Ishikawa (cell line): ENCODE measurements at regions not wholly inside any gene's neighbourhood (a gene's known extent, or its start where the extent isn't known, plus 50 kb on each side); places are given as distances from the start of the nearest gene placed in this dataset.

Experiments
- CEBPB ChIP-seq: IDR thresholded peaks from 2 replicates; pipeline ENCODE4 v1.6.1; 2012
- CREB1 ChIP-seq: IDR thresholded peaks from 2 replicates; pipeline ENCODE4 v1.6.1; 2012; ENCODE audit warnings: low read depth
- EGR1 ChIP-seq: IDR thresholded peaks from 2 replicates; pipeline ENCODE4 v1.6.1; 2012
- EP300 ChIP-seq: IDR thresholded peaks from 2 replicates; pipeline ENCODE4 v1.6.1; 2012; ENCODE audit warnings: borderline replicate concordance
- FOXM1 ChIP-seq: IDR thresholded peaks from 2 replicates; pipeline ENCODE4 v1.6.1; 2012; ENCODE audit warnings: low read depth, borderline replicate concordance
- MAX ChIP-seq: IDR thresholded peaks from 2 replicates; pipeline ENCODE4 v1.6.1; 2012
- NFIC ChIP-seq: IDR thresholded peaks from 2 replicates; pipeline ENCODE4 v1.6.1; 2012
- RAD21 ChIP-seq: IDR thresholded peaks from 2 replicates; pipeline ENCODE4 v1.6.1; 2012; ENCODE audit warnings: low read depth
- TAF1 ChIP-seq: IDR thresholded peaks from 2 replicates; pipeline ENCODE4 v1.6.1; 2012; ENCODE audit warnings: low read depth, mild to moderate bottlenecking
- TCF12 ChIP-seq: IDR thresholded peaks from 2 replicates; pipeline ENCODE4 v1.6.1; 2012; ENCODE audit warnings: low read depth
- TEAD4 ChIP-seq: IDR thresholded peaks from 2 replicates; pipeline ENCODE4 v1.6.1; 2012
- USF1 ChIP-seq: IDR thresholded peaks from 2 replicates; pipeline ENCODE4 v1.6.1; 2012
- YY1 ChIP-seq: IDR thresholded peaks from 2 replicates; pipeline ENCODE4 v1.6.1; 2012; ENCODE audit warnings: low read depth
- ZBTB7A ChIP-seq: IDR thresholded peaks from 2 replicates; pipeline ENCODE4 v1.6.1; 2012; ENCODE audit warnings: low read depth
- TF ChIP-seq, protein P1 (sequence below): IDR thresholded peaks from 2 replicates; pipeline ENCODE4 v1.6.1; 2012; ENCODE audit warnings: low read depth, mild to moderate bottlenecking

DNA sequence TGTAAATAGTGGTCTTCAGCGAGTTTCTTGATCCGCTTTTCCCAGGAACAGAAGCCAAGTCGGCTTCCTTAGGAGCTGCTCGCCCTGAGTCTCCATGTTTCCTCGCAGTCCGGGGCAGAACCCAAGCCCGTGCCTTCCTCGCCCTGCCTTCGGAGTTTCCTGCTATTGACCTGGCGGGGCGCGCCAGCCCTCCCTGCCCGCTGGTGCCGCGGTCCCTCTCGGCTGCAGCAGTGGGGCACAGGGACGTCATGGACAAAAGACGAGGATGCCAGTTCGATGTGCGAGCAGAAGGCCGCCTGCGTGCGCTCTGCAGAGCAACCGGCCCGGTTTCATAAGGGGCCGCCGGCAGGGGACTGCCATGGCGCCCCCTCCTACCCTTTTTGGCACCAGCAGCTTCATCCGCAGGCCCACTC is 156.6 kb downstream of the TM9SF2 start:
- TF ChIP-seq USF1 (no peak), TAF1 (no peak), RAD21 (no peak), TEAD4 (no peak), ZBTB7A (no peak), CEBPB (no peak)

GRCh38 chr13:99656844-99657381 is 155.6 kb downstream of the TM9SF2 start:
- TF ChIP-seq YY1 (no peak), MAX (no peak), EP300 (no peak), FOXM1 (no peak), RAD21 (no peak), EGR1 (no peak)

GRCh38 chr13:99656092-99656745 is 154.9 kb downstream of the TM9SF2 start:
- TF ChIP-seq, protein P1, sequence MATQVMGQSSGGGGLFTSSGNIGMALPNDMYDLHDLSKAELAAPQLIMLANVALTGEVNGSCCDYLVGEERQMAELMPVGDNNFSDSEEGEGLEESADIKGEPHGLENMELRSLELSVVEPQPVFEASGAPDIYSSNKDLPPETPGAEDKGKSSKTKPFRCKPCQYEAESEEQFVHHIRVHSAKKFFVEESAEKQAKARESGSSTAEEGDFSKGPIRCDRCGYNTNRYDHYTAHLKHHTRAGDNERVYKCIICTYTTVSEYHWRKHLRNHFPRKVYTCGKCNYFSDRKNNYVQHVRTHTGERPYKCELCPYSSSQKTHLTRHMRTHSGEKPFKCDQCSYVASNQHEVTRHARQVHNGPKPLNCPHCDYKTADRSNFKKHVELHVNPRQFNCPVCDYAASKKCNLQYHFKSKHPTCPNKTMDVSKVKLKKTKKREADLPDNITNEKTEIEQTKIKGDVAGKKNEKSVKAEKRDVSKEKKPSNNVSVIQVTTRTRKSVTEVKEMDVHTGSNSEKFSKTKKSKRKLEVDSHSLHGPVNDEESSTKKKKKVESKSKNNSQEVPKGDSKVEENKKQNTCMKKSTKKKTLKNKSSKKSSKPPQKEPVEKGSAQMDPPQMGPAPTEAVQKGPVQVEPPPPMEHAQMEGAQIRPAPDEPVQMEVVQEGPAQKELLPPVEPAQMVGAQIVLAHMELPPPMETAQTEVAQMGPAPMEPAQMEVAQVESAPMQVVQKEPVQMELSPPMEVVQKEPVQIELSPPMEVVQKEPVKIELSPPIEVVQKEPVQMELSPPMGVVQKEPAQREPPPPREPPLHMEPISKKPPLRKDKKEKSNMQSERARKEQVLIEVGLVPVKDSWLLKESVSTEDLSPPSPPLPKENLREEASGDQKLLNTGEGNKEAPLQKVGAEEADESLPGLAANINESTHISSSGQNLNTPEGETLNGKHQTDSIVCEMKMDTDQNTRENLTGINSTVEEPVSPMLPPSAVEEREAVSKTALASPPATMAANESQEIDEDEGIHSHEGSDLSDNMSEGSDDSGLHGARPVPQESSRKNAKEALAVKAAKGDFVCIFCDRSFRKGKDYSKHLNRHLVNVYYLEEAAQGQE = no peak
- peak; percentile 96 for TF ChIP-seq RAD21

DNA sequence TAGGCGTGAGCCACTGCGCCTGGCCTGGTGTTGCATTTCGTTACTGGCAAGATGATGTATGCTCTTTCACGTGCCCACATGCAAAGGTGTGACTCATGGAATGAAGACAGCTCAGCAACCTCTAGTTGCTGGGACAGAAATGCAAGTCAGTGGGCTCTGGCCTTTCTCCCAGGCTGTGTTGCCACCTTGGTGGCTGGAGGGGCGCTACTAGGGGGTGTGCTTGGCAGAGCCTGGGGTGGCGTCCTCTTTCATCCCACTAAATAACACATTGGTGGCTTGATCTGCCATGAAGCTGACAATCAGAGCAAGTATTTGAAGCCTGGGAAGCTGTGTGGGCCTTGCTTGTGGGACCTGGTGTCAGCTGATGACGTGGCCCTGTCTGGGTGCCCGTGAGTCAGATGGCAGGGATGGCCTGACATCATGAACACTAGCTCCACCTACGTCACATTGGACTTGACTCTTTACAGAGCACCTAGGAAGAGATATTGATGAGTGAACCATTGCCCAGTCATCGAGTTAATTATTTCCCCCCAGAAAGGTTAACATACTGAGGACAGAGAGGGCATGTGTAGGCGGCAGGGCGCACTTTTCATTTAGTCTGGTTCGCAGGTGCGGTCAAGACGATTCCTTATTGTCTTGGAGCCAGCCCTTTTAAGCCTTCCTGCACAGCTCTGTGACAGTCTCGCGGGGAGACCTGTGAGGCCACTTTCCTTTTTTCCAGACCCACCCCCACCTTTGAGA is 154.2 kb downstream of the TM9SF2 start:
- no peak for TF ChIP-seq EP300
- TF ChIP-seq TCF12 = no peak
- no peak for TF ChIP-seq CREB1

DNA sequence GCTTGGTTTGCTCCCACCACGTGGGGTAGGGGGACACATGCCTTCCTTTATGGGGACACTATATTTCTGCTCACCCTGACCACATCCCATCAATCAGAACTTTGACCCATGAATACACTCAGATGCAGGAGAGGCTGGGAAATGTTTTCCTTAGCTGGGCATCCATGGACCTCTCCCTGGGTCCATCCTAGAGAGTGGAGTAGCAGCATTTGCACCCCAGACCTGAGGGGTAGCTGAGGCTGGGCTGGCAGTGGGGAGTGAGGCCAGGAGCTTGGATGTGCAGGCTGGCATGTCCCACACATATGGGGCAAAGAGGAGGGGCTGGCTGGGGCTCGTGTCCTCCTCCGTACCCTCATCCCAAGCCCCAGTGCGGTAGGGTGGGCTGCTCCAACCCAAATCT is 152.8 kb downstream of the TM9SF2 start:
- TF ChIP-seq TCF12 = no peak
- no peak for TF ChIP-seq USF1
- no peak for TF ChIP-seq NFIC
- TF ChIP-seq CREB1 = no peak
- TF ChIP-seq MAX = no peak
- no peak for TF ChIP-seq ZBTB7A
- no peak for TF ChIP-seq RAD21
- TF ChIP-seq FOXM1 = no peak
- TF ChIP-seq TAF1 = no peak
- TF ChIP-seq, protein P1 = no peak
- no peak for TF ChIP-seq EP300
- TF ChIP-seq YY1 = no peak
- TF ChIP-seq EGR1 = no peak
- no peak for TF ChIP-seq TEAD4
- no peak for TF ChIP-seq CEBPB

DNA sequence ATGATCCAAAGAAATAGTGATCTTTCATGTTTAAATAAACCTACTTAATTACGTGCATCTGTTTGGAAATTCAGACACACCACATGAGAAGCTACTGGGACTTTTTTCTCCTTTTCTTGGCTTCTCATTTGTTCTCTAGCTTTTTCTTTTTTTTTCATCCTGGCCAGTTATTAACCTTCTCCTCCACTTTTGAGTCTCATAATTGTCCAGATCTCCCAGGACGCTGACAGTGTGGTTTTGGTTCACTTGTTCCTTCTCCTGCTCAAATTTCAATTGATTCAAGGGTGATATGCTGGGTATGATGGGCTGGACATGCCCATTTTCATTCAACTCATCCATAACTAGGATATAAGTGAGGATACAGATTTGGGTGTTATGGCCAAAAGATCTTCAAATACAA is 152.3 kb downstream of the TM9SF2 start:
- TF ChIP-seq MAX (no peak), TEAD4 (no peak), TCF12 (no peak), CREB1 (no peak), NFIC (no peak), YY1 (no peak), FOXM1 (no peak)
